SK-N-MC (cell line): ENCODE measurements at regions not wholly inside any gene's neighbourhood (a gene's known extent, or its start where the extent isn't known, plus 50 kb on each side); places are given as distances from the start of the nearest gene placed in this dataset.

Experiments
- EZH2 ChIP-seq: fragments of 200-600 bp; sonication (generic); IDR thresholded peaks from one replicate; pipeline ENCODE4 v1.6.1; 2017; ENCODE audit warnings: antibody characterized with exemption
- FOXP2 ChIP-seq: optimal IDR thresholded peaks from 2 replicates; pipeline ENCODE3; 2011; ENCODE audit warnings: mild to moderate bottlenecking, moderate library complexity; ENCODE audit not compliant: insufficient read depth; ENCODE audit errors: extremely low read length, control extremely low read depth
- POLR2AphosphoS5 ChIP-seq: IDR thresholded peaks from 2 replicates; pipeline ENCODE4 v1.6.1; 2012; ENCODE audit warnings: mild to moderate bottlenecking, low read depth, low read length, borderline replicate concordance

DNA sequence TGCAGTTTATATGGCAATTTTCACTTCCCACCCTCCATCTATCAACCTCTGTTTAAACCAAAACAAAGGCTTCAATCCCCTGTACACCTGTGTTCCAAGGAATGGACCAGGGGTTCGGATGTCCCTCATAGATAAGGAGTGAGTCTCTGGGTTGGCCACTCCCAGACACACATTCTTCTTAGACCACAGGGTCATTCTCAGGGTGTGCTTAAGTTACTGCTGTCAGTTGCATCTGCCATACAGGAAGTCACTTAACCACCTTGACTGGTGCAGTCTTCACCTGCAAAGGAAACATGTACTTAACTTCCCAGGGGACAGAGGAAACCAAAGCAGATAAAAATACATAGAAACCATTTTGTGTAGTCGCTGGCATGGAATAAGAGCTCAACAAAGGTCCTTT lies 151.0 kb upstream of the NDUFV2 start:
- no peak for TF ChIP-seq FOXP2
- TF ChIP-seq POLR2AphosphoS5: no peak
- no peak for TF ChIP-seq EZH2
